H1 (cell line): ENCODE measurements at regions not wholly inside any gene's neighbourhood (a gene's known extent, or its start where the extent isn't known, plus 50 kb on each side); places are given as distances from the start of the nearest gene placed in this dataset.

ENCODE experiments used
- CTCF ChIA-PET: fragments of 300-600 bp; sonication (Branson Sonifier 250); formaldehyde crosslinking; loops from one replicate; lab custom pipeline; 2021; ENCODE audit not compliant: partially characterized antibody; lab: Charles Lee
- POLR2A ChIA-PET: fragments of 300-600 bp; sonication (Branson Sonifier 250); formaldehyde crosslinking; loops from one replicate; lab custom pipeline; 2021; ENCODE audit warnings: inconsistent platforms; ENCODE audit not compliant: partially characterized antibody; lab: Charles Lee
- DNase-seq, 2 experiments: peaks; one replicate each; pipeline versions ENCODE4 v3.0.0 to v3.0.0-alpha.2; 2010 to 2022; ENCODE audit warnings: low spot score in 2 of 2, low read depth in 1 of 2, mixed read lengths in 1 of 2
- FAIRE-seq: peaks from 2 replicates; lab custom pipeline; 2011; peaks lifted over from hg19 to GRCh38; lab: Jason Lieb, UNC
- H2AFZ ChIP-seq: 2 replicates; pipeline ENCODE4 v1.8.1; 2012; ENCODE audit warnings: low read length, inconsistent platforms
- H2AK5ac ChIP-seq: 2 replicates; pipeline ENCODE4 v1.6.1; 2013; ENCODE audit warnings: low read depth, low read length
- H2BK120ac ChIP-seq: replicated peaks from 2 replicates; pipeline ENCODE3; 2013; ENCODE audit warnings: low read depth, low read length, inconsistent platforms
- H2BK12ac ChIP-seq: 2 replicates; pipeline ENCODE4 v1.6.1; 2013; ENCODE audit warnings: low read depth, low read length
- H2BK15ac ChIP-seq: 2 replicates; pipeline ENCODE4 v1.6.1; 2013; ENCODE audit warnings: low read length
- H2BK20ac ChIP-seq: 2 replicates; pipeline ENCODE4 v1.6.1; 2013; ENCODE audit warnings: low read length
- H2BK5ac ChIP-seq: 2 replicates; pipeline ENCODE4 v1.6.1; 2013; ENCODE audit warnings: low read depth, low read length
- H3K14ac ChIP-seq: 2 replicates; pipeline ENCODE4 v1.6.1; 2013; ENCODE audit warnings: inconsistent platforms; ENCODE audit not compliant: insufficient read length
- H3K18ac ChIP-seq: 2 replicates; pipeline ENCODE4 v1.6.1; 2013; ENCODE audit warnings: low read length; ENCODE audit errors: extremely low read depth
- H3K23ac ChIP-seq: 2 replicates; pipeline ENCODE4 v1.6.1; 2013; ENCODE audit warnings: inconsistent platforms; ENCODE audit not compliant: insufficient read length
- H3K23me2 ChIP-seq: 2 replicates; pipeline ENCODE4 v1.6.1; 2013; ENCODE audit warnings: low read depth, low read length
- H3K27ac ChIP-seq: 2 replicates; pipeline ENCODE4 v1.6.1; 2011; ENCODE audit warnings: low read depth, low read length, inconsistent platforms
- H3K27me3 ChIP-seq, 4 experiments: replicated peaks in 1 of 4; 1 replicate in 1 of 4; 2 replicates in 3 of 4; pipeline versions ENCODE4 v1.6.1 to v1.8.1; 2011 to 2013; ENCODE audit warnings: low read length in 3 of 4, mild to moderate bottlenecking in 3 of 4, inconsistent platforms in 2 of 4, mixed read lengths in 2 of 4, moderate library complexity in 1 of 4; ENCODE audit not compliant: control insufficient read depth in 3 of 4, insufficient read depth in 3 of 4; ENCODE audit errors: extremely low read depth in 1 of 4
- H3K36me3 ChIP-seq, 4 experiments: 2 replicates each; pipeline versions ENCODE4 v1.6.1 to v1.8.1; 2011 to 2013; ENCODE audit warnings: mild to moderate bottlenecking in 4 of 4, low read length in 3 of 4, moderate library complexity in 2 of 4, control low read depth in 1 of 4, inconsistent platforms in 1 of 4; ENCODE audit not compliant: insufficient read depth in 4 of 4, control insufficient read depth in 2 of 4
- H3K4ac ChIP-seq: replicated peaks from 2 replicates; pipeline ENCODE3; 2013; ENCODE audit warnings: low read length, low read depth, mixed read lengths, inconsistent platforms; ENCODE audit not compliant: insufficient read length
- H3K4me1 ChIP-seq, 4 experiments: replicated peaks in 1 of 4; 1 replicate in 1 of 4; 2 replicates in 3 of 4; pipeline versions ENCODE4 v1.6.1 to v1.8.1; 2011 to 2013; ENCODE audit warnings: low read length in 3 of 4, inconsistent platforms in 2 of 4, mixed read lengths in 1 of 4; ENCODE audit not compliant: insufficient read depth in 4 of 4, control insufficient read depth in 3 of 4
- H3K4me2 ChIP-seq, 2 experiments: 2 replicates each; pipeline versions ENCODE4 v1.6.1 to v1.8.1; 2011 to 2013; ENCODE audit warnings: low read depth in 2 of 2, low read length in 2 of 2, control low read depth in 1 of 2, inconsistent platforms in 1 of 2, mild to moderate bottlenecking in 1 of 2; ENCODE audit not compliant: insufficient read depth in 1 of 2
- H3K4me3 ChIP-seq, 4 experiments: fragments of 200-600, 300-600 bp in 1 of 4; sonication (generic), shearing (Covaris generic), sonication (Bioruptor Twin) in 1 of 4; 2 replicates each; pipeline versions ENCODE4 v1.5.1 to v1.8.1; 2011 to 2016; ENCODE audit warnings: low read length in 4 of 4, low read depth in 3 of 4, control low read depth in 2 of 4, inconsistent platforms in 2 of 4, mild to moderate bottlenecking in 2 of 4, mixed read lengths in 1 of 4, moderate library complexity in 1 of 4; ENCODE audit not compliant: insufficient read depth in 2 of 4; ENCODE audit errors: extremely low read depth in 1 of 4
- H3K56ac ChIP-seq: replicated peaks from 2 replicates; pipeline ENCODE3; 2013; ENCODE audit warnings: low read depth, mild to moderate bottlenecking, mixed read lengths, low read length, inconsistent platforms; ENCODE audit not compliant: insufficient read length
- H3K79me1 ChIP-seq: 2 replicates; pipeline ENCODE4 v1.6.1; 2013; ENCODE audit warnings: low read depth, low read length, control low read depth
- H3K79me2 ChIP-seq, 2 experiments: 2 replicates each; pipeline versions ENCODE4 v1.6.1 to v1.8.1; 2012 to 2013; ENCODE audit warnings: low read length in 2 of 2, mild to moderate bottlenecking in 2 of 2, inconsistent platforms in 1 of 2; ENCODE audit not compliant: insufficient read depth in 2 of 2, control insufficient read depth in 1 of 2
- H3K9ac ChIP-seq, 4 experiments: replicated peaks in 1 of 4; 1 replicate in 1 of 4; 2 replicates in 3 of 4; pipeline versions ENCODE4 v1.6.1 to v1.8.1; 2011 to 2013; ENCODE audit warnings: low read depth in 3 of 4, low read length in 3 of 4, control low read depth in 2 of 4, mild to moderate bottlenecking in 2 of 4, moderate library complexity in 2 of 4, inconsistent platforms in 1 of 4; ENCODE audit errors: extremely low read depth in 1 of 4
- H3K9me3 ChIP-seq, 2 experiments: 2 replicates each; pipeline versions ENCODE4 v1.6.1 to v1.8.1; 2012 to 2013; ENCODE audit warnings: mild to moderate bottlenecking in 2 of 2, moderate library complexity in 2 of 2, control low read depth in 1 of 2, inconsistent platforms in 1 of 2, low read depth in 1 of 2, low read length in 1 of 2, mixed read lengths in 1 of 2; ENCODE audit not compliant: insufficient read depth in 2 of 2
- H4K20me1 ChIP-seq, 2 experiments: replicated peaks in 1 of 2; 2 replicates each; pipeline versions ENCODE3 to v1.8.1; 2011 to 2013; ENCODE audit warnings: inconsistent platforms in 2 of 2, low read length in 2 of 2, mild to moderate bottlenecking in 1 of 2; ENCODE audit not compliant: insufficient read depth in 2 of 2, control insufficient read depth in 1 of 2
- H4K5ac ChIP-seq: 2 replicates; pipeline ENCODE4 v1.6.1; 2013; ENCODE audit warnings: low read length, low read depth, mixed read lengths, inconsistent platforms; ENCODE audit not compliant: insufficient read length
- H4K8ac ChIP-seq: 2 replicates; pipeline ENCODE4 v1.8.0; 2013; ENCODE audit warnings: mild to moderate bottlenecking, moderate library complexity, low read length, inconsistent platforms; ENCODE audit not compliant: insufficient read depth; ENCODE audit errors: extremely low read depth
- H4K91ac ChIP-seq: replicated peaks from 2 replicates; pipeline ENCODE3; 2013; ENCODE audit warnings: low read length, mixed read lengths, inconsistent platforms; ENCODE audit not compliant: insufficient read length
- CHD1 ChIP-seq: IDR thresholded peaks from 2 replicates; pipeline ENCODE4 v1.6.1; 2012; ENCODE audit warnings: low read depth, low read length, improper control_type of control experiment
- JUND ChIP-seq: IDR thresholded peaks from 2 replicates; pipeline ENCODE4 v1.6.1; 2011; ENCODE audit warnings: mild to moderate bottlenecking, improper control_type of control experiment, low read length
- PHF8 ChIP-seq: fragments of 200-600 bp; sonication (generic); conservative IDR thresholded peaks from 2 replicates; pipeline ENCODE4 v1.7.1; 2012; ENCODE audit warnings: low read depth, mild to moderate bottlenecking, inconsistent platforms, low read length, moderate library complexity
- POU5F1 ChIP-seq: IDR thresholded peaks from 2 replicates; pipeline ENCODE4 v1.6.1; 2011; ENCODE audit warnings: low read depth, mild to moderate bottlenecking, low read length, moderate library complexity
- RAD21 ChIP-seq, 2 experiments: IDR thresholded peaks in 1 of 2; conservative IDR thresholded peaks in 1 of 2; 2 replicates each; pipeline ENCODE4 v1.6.1; 2011; ENCODE audit warnings: low read depth in 2 of 2, low read length in 2 of 2, improper control_type of control experiment in 1 of 2, inconsistent platforms in 1 of 2, mild to moderate bottlenecking in 1 of 2, moderate library complexity in 1 of 2
- TEAD4 ChIP-seq: IDR thresholded peaks from 2 replicates; pipeline ENCODE4 v1.6.1; 2012; ENCODE audit warnings: low read depth, low read length, inconsistent platforms, mixed read lengths
- YY1 ChIP-seq: IDR thresholded peaks from 2 replicates; pipeline ENCODE4 v1.6.1; 2011; ENCODE audit warnings: low read depth, mild to moderate bottlenecking, low read length
- WGBS, 2 experiments: shearing (Covaris generic) in 1 of 2; methylation state at CpG; one replicate each; pipeline versions ENCODE4 v1.1.6 to v1.1.7; 2013 to 2015; ENCODE audit warnings: low lambda C conversion rate in 2 of 2, mixed read lengths in 2 of 2, inconsistent platforms in 1 of 2, low coverage in 1 of 2, missing lambda C conversion rate in 1 of 2; ENCODE audit not compliant: insufficient replicate concordance in 2 of 2, insufficient coverage in 1 of 2, insufficient read length in 1 of 2; ENCODE audit errors: extremely low coverage in 1 of 2, missing lambda C conversion rate in 1 of 2; 5-methylcytosine and 5-hydroxymethylcytosine counted together
- TF ChIP-seq, protein P1 (sequence below): IDR thresholded peaks from 2 replicates; pipeline ENCODE4 v1.6.1; 2011; ENCODE audit warnings: low read depth, mild to moderate bottlenecking, low read length; ENCODE audit not compliant: insufficient read depth

- H2BK20ac ChIP-seq: no peak overlapping the region
- H3K4me1 ChIP-seq: no peaks in the 10 kb centered on the region
- no peak overlapping the region for H3K27ac ChIP-seq
- H3K4me2 ChIP-seq: no peak overlapping the region
- no peaks in the 10 kb centered on the region for H4K20me1 ChIP-seq
- H2BK120ac ChIP-seq: no peak overlapping the region
- 87% methylated on average over 2 of the region's 2 CpGs; no CpG with 5 or more reads in 1 of the 2 experiments for WGBS, 2 experiments
- no peak overlapping the region for H2BK5ac ChIP-seq
- no peak overlapping the region for H3K23ac ChIP-seq
- DNase-seq: no peak
- ChIA-PET CTCF (interaction anchor here (1.2 to 5.4 kb wide), 8 partner anchors 9 to 234 kb away, joined by 3 to 65 read pairs (median 9); no protein-coding TSS in a partner anchor), POLR2A (no interaction called here)
- H2BK12ac ChIP-seq: no peak overlapping the region
- no peak overlapping the region for H2BK15ac ChIP-seq
- no peaks in the 10 kb centered on the region for H3K23me2 ChIP-seq
- H3K4ac ChIP-seq: no peak overlapping the region
- H2AK5ac ChIP-seq: no peak overlapping the region
- H3K27me3 ChIP-seq: no peaks in the 10 kb centered on the region
- no peaks in the 10 kb centered on the region for H3K36me3 ChIP-seq
- TF ChIP-seq, protein P1, sequence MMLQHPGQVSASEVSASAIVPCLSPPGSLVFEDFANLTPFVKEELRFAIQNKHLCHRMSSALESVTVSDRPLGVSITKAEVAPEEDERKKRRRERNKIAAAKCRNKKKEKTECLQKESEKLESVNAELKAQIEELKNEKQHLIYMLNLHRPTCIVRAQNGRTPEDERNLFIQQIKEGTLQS: no peak
- no peak for TF ChIP-seq POU5F1
- TF ChIP-seq PHF8: no peak
- no peak for TF ChIP-seq YY1
- TF ChIP-seq CHD1: no peak
- no peak for TF ChIP-seq TEAD4
- no peak for TF ChIP-seq JUND
- TF ChIP-seq RAD21 (IDR thresholded peaks at IDR 0.05 in 1 of 2, conservative IDR thresholded peaks at IDR 0.05 in 1 of 2; ENCODE audit: low read depth in 2 of 2, low read length in 2 of 2): no peak
- no peak overlapping the region for H3K14ac ChIP-seq
- H4K91ac ChIP-seq: no peak overlapping the region
- no peak overlapping the region for H4K5ac ChIP-seq
- no peak overlapping the region for H3K56ac ChIP-seq
- no peak overlapping the region for H3K9ac ChIP-seq
- no peak overlapping the region for H4K8ac ChIP-seq
- no peak for FAIRE-seq
- H2AFZ ChIP-seq: no peak overlapping the region
- no peaks in the 10 kb centered on the region for H3K79me2 ChIP-seq
- no peaks in the 10 kb centered on the region for H3K79me1 ChIP-seq
- no peak overlapping the region for H3K4me3 ChIP-seq
- peaks cover 14 to 16% of the 10 kb centered on the region in 2 experiments; a peak in 3 of 4 replicates for H3K9me3 ChIP-seq
- H3K18ac ChIP-seq: no peak overlapping the region
Measured at GRCh38 chr10:117450940-117451339, 75.7 kb upstream of the PDZD8 start.
